IPS-NIHi7 (cell line): ENCODE measurements at regions not wholly inside any gene's neighbourhood (a gene's known extent, or its start where the extent isn't known, plus 50 kb on each side); places are given as distances from the start of the nearest gene placed in this dataset.

Experiments
- DNase-seq: peaks from one replicate; pipeline ENCODE4 v3.0.0; 2012; ENCODE audit warnings: mixed read lengths; ENCODE audit errors: extremely low spot score

- peak; percentile 83 for DNase-seq
These were observed 69.2 kb upstream of the CES5A start for GRCh38 chr16:55944377-55944802.

DNA sequence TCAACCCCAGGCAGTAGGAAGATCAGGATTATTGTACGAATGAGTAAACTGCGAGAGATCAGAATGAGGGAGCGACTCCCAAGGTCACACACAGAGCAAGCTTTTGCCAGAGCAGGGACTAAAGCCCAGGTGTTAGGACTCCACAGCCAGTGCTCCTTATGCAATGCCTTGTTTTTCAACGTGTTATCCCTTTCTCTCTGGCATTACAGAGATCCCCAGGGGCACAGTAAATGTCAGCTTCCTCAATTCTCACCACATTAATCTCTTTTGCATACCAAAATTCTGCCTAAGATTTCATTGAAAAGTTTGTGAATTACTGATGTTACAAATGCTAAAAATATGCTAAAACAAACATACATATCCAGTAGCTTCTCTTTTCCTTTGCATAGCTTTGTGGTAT, 68.1 kb upstream of the CES5A start:
- DNase-seq, result no peak

DNA sequence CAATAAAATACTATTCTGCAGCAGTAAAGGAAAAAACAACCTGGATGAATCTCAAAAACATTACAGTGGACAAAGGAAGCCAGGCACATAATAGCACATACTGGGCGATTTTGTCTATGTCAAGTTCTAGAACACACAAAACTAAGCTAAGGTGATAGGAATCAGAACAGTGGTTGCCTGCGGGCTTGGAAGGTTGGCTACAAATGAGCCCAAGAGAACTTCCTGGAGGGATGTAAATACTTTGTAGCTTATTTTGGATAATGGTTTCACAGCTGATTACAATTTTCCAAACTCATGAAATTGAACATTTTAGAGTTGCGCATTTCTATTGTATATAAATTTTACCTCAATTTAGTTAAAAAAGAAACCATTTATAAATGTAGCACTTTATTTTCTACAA, 67.6 kb upstream of the CES5A start:
- DNase-seq, result no peak

GRCh38 chr16:55941552-55941951, 66.4 kb upstream of the CES5A start:
- DNase-seq, result no peak

GRCh38 chr16:55938126-55938525, 63.0 kb upstream of the CES5A start:
- DNase-seq, result no peak

DNA sequence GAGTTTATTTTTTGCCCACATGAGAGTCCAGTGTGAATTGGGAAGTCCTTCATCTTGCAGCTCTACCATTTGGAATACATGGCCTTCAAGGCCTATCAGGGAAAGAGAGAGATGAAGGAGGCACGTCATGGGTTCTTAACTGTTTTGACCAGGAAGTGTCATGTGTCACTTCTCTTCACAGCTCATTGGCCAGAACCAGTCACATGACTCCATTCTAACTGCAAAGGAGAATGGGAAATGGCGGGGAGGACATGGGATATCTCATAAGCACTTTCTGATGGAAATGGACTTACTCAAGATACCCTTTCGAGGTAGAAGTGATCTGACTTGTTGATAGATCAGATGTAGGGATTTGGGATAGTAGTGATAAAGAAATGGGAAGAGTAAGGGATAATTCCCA, 57.9 kb upstream of the CES5A start:
- peak; percentile 1 for DNase-seq

- peak; percentile 2 for DNase-seq
These were observed 54.9 kb upstream of the CES5A start for GRCh38 chr16:55930036-55930435.

DNA sequence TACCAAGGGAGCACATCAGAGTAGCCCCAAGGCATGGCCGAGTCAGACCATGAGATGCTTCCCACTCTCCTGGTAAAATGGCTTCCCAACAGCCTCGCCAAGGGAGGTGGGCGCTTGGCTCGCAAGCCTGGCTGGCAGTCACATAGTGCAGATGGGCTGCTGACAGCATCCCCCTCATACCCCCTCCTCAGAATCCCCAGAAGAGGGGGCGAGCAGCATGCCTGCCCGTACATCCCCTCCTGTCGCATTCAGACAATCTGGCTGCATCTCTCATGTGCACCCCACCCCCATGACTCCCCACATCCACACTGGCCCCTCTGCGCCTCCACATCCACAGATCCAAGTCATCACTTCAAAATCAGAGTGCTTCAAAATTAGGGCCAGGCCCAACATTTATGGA, 54.0 kb upstream of the CES5A start:
- peak; percentile 3 for DNase-seq

DNA sequence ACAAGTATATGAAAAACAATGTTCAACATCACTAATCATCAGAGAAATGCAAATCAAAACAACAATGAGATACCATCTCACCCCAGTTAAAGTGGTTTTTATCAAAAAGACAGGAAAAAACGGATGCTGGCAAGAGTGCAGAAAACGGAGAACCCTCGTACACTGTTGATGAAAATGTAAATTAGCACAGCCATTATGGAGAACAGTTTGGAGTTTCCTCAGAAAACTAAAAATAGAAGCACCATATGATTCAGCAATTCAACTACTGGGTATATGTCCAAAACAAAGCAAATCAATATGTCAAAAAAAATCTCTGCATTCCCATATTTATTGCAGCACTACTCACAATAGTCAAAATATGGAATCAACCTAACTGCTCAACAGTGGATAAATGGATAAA, 50.1 kb upstream of the CES5A start:
- DNase-seq, result no peak
